Activated T-cell treated with anti-CD3 and anti-CD28 coated beads for 1 hour (primary cell): ENCODE measurements at regions not wholly inside any gene's neighbourhood (a gene's known extent, or its start where the extent isn't known, plus 50 kb on each side); places are given as distances from the start of the nearest gene placed in this dataset.
"Not testable (repeated sequence)": the region's sequence is repeated elsewhere in the genome, so short reads cannot be mapped to it uniquely, and the experiment has no call there.

Experiments used
- DNase-seq: peaks from one replicate; pipeline ENCODE4 v3.0.0-alpha.2; 2020; ENCODE audit warnings: low read depth

DNA sequence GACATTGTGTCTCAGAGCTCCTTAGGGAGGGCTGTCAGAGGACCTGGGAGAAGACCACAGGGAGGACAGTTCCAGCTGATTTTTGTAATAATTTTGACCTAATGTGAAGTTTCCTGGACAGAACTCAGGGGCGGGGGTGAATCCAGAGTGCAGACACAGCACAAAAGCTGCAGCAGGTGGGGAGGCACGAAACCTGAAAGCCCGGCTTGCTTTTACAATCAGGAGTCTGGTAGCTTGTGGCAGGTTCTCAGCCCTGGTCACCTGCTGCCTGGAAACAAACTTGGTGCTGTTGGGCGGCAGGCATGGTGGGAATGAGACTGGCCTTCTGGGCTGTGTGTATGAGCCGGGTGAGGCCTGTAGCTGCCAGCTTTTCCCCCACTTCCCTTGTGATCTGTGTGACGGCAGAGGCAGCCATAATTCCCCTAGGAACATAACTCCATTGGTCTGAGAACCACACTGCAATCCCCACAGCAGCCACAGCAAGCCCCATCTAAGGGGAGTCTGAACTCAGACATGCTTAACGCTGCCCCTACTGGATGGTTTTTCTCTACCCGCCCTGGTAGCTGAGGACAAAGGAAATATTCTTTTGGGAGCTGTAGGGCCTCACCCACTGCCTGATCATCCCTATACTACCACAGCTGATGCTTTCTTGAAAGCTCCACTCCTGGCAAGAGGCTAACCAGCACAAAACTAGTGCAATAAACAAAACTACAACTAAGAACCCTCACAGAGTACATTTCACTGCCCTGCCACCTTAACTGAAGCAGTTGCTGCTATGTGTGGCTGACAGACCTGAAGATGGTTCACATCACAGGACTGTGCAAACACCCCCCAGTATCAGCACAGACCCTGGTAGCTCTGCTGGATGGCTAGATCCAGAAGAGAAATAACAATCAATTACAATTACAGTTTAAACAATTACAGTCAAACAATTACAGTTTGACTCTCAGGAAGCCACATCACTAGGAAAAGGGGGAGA, 1055.1 kb upstream of the GJE1 start:
- no peak for DNase-seq

DNA sequence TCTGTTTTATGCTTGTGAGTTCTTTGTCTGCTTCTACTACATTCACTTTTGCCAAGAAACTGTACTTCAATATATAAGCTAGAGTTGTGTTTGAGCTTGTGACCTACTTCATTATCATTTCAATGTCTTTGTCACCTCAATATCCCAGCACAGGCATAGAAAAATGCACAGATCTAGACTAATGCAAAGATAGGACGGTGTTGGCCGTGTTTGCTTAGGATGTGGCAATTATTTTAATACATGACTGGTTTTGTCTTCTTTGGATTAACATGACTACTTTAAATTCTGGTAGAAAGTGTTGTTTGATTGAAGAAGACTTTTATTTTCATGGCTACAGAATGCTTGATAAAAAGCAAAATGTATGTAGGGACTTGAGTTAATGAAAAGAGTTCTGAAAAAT, 1075.0 kb upstream of the GJE1 start:
- no peak for DNase-seq

DNA sequence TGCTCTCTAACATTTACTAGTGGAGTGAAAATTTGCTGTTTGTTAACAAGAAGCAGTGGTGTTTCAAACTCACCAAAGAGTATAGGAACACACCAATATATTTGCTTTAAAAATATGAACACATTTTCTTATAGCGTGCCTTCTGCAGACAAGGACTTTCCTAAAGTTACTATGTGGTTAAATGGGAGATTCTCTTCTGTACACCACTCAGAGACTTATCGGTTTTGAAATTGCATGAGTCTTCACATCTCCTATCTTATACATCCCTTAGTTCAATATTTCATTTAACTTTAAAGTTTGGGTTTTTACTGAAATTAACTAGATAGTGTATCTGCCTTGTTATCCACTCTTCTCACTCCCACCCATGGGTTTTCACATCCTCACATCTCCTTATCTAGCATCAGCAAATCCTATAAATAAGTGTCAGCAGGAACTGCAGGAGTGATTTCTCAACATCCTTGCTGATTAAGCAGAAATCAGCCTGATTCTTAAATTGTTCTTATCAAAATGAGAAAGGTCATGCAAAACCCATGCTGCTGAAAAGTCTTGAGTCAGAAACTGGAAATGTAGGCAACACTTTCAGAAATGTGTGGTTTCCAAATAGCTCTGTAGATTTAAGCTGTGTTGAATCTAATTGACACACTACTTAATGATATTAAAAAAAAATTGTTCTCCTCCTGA, 1075.6 kb upstream of the GJE1 start:
- no peak for DNase-seq

DNA sequence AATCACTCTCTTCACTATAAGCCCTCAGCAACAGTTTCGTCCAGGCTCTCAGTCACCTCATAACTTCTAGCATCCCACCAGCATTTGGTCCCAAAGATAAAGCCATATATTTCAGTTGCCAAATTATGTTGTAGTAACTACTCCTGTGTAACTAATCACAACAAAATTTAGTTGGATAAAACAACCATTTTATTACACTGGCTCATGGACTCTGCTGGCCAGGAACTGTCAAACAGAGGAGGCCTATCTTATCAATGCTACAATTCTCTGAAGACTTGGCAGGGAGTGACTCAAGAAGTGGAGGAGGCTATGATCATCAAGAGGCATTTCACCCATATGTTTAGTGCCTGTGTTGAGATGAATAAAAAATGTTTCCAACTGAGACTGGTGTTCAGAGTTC, 1082.3 kb upstream of the GJE1 start:
- DNase-seq, result no peak

DNA sequence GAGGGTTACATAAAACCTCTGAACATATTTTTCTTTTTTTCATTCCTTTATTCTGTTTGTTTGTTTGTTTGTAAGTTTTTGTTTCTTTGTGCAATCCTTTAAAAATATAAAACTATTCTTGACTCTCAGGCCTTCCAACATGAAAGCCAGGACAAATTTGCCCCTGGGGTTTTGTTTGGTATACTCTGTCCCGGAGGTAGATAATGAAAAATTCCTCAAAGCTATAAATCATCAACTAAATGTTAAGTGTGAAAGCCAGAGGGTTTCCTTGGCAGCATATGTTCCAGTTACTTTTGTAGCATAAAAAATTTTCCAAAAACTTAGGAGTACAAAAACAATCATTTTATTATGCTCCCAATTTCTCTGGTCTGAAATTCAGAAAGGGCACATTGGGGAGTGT, 1084.3 kb upstream of the GJE1 start:
- DNase-seq, result no peak

DNA sequence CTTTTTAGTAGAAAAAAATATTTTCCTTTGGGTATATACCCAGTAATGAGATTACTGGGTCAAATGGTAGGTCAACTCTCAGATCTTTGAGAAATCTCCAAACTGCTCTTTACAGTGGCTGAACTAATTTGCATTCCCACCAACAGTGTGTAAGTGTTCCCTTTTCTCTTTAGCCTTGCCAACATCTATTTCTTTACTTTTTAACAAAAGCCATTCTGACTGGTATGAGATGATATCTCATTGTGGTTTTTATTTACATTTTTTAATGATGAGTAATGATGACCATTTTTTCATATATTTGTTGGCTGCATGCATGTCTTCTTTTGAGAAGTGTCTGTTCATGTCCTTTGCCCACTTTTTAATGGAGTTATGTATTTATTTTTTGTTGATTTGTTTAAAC, 1086.2 kb upstream of the GJE1 start:
- DNase-seq, result not testable (repeated sequence)

DNA sequence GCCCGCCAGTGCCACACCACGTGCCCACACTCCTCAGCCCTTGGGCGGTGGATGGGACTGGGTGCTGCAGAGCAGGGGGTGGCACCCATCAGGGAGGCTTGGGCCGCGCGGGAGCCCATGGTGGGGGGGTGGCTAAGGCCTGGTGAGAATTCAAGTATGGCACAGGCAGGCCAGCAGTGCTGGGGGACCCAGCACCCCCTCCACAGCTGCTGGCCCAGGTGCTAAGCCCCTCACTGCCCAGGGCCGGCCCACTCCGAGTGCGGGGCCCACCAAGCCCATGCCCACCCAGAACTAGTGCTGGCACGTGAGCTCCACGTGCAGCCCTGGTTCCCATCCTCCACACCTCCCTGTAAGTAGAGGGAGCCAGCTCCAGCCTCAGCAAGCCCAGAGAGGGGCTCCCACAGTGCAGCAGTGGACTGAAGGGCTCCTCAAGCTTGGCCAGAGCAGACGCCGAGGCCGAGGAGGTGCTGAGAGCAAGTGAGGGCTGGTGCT, 1091.1 kb upstream of the GJE1 start:
- DNase-seq, result no peak

DNA sequence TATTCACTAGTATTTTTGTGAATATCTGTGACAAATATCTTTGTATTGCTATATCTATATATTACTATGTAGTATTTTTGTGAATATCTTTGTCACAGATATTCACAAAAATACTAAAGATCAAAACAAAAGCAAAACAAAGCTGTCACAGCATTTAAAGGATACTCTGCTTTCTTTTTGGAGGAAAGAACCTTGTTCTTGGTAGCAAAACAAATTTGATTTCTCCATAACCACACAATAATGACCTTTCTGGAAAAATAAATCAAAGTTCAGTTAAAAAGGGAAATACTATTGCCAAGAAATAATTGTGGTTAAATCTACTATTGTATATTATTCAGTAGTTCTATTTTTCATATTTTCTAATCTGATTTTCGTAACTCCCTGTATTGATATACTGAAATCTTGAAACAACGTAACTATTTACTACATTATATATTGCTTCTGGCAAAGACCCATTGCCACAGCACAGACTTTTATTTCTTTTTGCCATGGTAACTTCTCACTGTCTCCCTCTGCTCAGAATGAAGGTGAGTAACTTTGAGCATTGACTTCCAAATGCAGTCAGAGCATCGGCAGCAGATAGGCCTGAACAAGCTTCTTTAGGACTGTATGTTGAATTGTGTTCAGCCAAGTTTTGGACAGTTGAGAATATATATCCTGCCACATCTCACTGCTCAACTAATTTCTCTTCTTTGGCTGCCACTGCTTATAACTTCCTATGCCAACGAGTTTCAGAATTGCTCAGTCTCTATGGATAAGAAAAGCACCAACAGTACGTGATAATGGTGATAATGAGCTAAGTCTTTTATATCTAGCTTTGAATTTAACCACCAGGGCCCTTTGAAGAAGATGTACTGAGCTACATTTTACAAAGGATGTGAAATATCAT, 1097.2 kb upstream of the GJE1 start:
- no peak for DNase-seq

DNA sequence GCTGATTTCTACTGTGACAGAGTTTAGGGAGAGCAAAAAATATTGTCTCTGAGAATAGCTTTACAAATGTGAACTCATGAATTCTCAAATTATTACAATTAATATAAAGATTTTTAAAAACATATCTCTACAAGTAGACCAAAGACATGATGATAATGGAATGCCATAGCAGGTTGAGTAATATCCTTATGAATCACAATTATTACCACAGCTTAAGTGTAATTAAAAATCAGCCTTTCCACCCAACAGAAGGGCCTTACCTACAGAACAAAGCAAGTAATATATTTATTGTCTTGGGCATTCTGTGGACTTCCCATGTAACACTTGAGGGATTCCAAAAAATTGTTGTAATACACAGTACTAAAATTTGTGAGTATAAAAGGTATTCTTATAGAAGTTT, 1099.6 kb upstream of the GJE1 start:
- no peak for DNase-seq

DNA sequence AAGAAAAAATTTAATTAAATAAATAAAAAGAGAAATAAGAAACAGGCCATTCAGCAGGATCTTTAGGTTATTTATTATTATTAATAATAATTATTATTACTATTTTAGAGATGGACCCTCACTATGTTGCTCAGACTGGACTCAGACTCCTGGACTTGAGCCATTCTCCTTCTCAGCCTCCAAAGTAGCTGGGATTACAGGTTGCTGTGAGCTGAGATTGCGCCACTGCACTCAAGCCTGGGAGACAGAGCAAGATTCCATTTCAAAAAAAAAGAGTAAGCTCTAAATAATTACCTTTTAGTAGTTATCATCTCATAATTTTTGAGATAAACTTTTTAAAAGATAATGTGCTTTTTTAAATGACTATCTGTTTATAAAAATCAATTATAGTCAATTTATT, 1102.8 kb upstream of the GJE1 start:
- no peak for DNase-seq

DNA sequence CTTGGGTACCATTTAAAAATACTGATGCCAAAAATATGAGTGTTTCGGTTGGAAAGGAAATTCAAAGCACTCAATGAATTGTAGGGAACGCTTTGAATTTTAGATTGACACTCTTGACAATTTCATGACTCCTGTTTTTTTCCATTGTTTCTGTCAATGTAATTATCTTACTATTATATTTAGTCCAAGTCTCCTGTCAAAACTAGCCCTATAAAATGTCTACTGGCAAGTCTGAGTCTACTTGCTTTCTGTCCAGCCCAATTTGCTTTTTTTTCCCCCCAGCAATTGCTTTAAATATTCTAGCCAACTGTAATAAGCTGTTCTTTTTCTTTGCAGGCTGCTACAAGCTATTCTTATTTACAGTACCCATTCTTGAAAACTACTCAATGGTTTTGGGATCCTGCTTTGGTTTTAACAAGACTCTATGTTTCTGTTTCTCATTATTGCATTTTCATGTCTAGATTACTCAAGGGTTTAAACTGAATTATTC, 1103.9 kb upstream of the GJE1 start:
- no peak for DNase-seq

DNA sequence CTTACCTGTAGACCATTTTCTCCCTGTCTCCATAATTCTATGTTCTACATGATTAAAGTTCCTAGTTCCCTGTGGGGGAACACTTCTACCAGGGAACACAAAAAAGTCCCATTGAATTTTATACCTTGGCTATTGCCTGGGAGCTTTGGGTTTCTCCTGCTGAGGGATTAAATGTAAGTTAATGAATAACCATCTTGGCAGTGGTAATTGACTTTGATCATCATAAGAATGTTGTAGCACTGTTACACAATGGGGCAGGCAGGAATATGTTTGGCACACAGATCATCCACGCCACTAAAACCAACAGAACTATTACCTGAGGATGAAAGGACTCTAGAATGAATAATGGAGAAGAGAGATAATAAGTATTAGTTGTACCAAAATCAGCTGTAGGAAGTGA, 1106.2 kb upstream of the GJE1 start:
- DNase-seq, result no peak

DNA sequence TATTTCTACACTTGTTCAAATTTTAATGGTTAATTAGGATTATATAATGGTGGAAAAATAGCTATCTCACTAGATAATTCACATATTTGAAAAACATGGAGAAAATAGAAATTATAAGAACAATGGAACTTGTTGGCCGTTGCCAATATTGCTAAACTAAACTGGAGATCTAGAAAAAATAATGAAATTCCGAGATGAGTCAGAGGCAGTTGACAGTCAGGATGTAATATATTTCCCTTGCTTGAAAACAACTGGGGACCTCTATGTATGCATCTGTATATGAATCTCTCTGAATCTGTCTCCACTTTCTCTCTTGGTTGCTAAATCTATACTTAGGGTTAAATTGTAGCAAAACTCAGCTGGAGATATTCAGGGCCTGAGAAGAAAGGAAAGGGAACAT, 1108.2 kb upstream of the GJE1 start:
- no peak for DNase-seq

DNA sequence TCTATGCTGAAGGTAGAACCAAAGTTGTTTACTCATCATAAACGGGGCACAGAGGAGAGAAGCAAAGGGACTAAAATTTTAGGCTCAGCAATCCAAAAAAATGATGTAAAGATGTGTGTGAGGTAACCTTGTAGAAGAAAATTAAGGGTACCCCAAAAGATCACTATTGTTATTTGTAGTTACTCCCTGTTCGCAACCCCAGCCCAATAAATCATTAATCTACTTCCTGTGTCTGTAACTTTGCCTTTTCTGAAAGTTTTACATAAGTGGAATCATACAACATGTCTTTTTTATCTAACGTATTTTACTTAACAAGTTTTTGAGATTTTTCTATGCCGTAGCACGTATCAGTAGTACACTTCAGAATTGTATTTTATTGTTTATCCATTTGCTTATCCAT, 1114.8 kb upstream of the GJE1 start:
- no peak for DNase-seq

DNA sequence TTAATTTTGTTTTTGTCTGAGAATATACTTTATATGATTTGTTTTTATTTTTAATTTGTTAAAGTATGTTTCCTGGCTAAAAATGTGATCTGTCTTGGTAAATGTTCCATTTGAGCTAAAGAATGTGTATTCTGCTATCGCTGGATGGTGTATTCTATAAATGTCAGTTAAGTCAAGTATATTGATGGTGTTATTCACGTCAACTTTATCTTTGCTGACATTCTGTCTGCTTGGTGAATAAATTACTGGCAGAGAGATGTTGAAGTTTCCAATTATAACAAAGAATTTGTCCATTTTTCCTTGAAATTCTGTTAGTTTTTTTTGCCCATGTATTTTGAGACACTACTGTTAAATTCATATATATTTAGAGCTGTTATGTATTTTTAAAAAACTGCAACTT, 1131.8 kb upstream of the GJE1 start:
- no peak for DNase-seq

DNA sequence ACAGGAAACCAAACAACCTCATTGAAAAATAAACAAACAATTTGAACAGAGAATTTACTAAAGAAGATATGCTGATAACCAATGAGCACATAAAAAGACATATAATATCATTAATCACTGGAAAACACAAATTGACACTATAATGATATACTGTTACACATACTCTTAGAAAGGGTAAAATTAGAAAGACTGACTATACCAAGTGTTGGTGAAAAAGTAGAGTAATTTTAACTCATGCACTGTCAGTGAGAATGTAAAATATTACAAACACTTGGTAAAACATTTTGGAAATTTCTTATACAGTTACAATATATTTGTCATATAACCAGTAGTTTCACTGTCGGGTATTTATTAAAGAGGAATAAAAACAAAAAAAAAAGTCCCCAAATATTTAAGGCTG, 1139.2 kb upstream of the GJE1 start:
- DNase-seq, result no peak

DNA sequence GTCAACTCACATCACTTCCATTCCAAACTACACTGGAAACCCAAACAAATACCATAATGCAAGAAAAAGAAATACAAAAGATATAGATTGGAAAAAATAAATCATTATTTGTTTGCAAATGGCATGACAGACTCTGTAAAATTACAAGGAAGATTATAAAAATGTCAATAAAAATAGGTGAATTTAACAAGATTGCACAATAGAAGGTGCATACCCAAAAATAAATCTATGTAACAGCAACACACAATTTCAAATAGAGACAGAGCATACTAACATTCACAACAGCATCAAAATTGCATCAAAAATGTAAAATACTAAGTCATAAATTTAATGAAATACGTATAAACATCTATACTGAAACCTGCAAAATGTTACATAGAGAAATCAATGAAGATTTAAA, 1140.0 kb upstream of the GJE1 start:
- DNase-seq, result no peak

DNA sequence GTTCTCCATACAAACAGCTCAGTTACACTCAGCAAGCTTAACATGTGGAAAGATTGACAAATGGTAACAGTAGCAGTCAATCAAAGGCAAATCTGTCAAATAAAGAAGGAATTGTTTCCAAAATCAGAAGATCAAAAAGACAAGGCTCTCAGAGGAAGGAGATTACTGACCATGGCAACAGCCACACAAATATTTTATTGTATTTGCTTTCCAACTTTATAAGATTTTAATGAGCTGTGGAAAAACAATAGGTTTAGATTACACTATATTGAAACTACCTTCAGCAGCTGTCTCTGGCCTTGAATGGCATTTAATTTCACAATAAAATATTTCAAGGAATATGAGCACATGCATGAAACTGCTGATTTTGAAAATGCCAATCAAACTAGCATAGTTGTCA, 1143.9 kb upstream of the GJE1 start:
- DNase-seq, result no peak

DNA sequence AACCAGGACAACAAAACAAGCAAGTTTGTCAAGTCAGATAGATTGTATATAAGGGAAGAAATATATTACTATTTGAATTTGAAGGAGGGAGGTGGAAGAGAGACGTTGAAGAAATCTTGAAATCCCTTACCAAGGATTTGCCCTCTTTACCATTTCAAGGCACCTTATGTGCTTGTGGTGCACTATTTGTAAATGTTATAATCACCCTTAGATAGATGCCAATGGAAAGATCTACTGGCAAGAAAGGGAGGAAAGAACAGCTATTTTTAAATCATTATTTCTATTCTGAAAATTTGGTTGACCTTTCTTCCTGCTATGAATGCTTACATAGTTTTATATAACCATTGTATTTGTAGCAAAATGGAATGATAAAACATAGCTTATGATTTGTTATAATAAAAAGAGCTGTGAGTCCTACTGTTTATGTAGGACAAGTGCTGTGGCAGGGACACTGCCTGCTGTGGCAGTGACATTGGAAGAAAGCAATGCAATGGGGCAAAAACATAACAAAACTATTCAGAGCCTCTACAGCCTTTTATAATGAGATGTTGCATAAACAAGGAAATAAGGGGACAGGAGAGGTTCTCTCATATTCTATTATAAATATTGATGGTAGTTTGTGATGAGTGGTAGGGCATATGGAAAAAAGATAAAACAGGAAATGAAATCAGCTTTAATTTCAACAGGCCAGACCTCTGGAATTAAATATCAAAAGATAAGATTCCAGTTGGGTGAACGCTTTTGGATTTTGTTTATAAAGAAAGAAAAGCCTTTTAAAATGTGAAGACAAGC, 1145.2 kb upstream of the GJE1 start:
- no peak for DNase-seq

DNA sequence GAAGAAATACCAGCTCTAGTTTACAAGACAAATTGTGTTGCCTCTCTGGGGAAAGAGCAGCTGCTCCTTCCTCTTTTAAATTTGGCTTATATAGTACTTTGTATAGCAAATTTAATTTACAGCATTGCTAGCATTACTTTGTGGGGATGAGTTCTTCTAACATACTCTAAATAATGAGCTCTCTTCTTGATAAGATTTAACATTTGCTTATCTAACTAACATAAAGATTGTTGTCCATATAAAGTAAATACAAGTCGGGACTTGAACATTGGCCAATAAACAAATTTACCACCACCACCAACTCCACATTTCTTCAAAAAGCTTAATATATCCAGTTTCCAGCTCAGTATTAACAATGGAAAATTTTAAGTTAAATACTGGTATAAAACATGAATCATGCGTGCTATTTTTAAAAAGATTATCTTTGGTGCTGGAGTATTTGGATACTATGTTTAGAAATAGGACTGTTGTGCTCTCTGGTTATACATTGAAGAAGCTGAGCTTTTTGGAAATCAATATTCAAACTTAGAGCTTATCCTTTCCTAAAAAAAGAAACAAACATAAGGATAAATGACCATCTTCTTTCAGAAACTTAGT, 1146.9 kb upstream of the GJE1 start:
- no peak for DNase-seq
